Gastroesophageal sphincter (tissue), 4 donors: ENCODE measurements at regions not wholly inside any gene's neighbourhood (a gene's known extent, or its start where the extent isn't known, plus 50 kb on each side); places are given as distances from the start of the nearest gene placed in this dataset.
"Not testable (repeated sequence)": the region's sequence is repeated elsewhere in the genome, so short reads cannot be mapped to it uniquely, and the experiment has no call there.

ENCODE experiments used
- ATAC-seq: fragments of 150-250 bp; one replicate; pipeline ENCODE4 v1.9.1; 2016; ENCODE audit warnings: mild to moderate bottlenecking, moderate library complexity
- H3K27ac ChIP-seq, 4 donors: fragments of 200-600 bp; sonication (generic) in 3 of 4; 1 replicate in 3 of 4; 2 replicates in 1 of 4; pipeline ENCODE4 v1.5.1; 2016 to 2019
- H3K27me3 ChIP-seq: fragments of 200-600 bp; sonication (generic); one replicate; pipeline ENCODE4 v1.5.1; 2019
- H3K36me3 ChIP-seq, 2 donors: fragments of 200-600 bp; sonication (generic); one replicate each; pipeline ENCODE4 v1.5.1; 2019; ENCODE audit warnings: control low read depth in 1 of 2
- H3K4me1 ChIP-seq, 3 donors: fragments of 200-600 bp; sonication (generic); 1 replicate in 2 of 3; 2 replicates in 1 of 3; pipeline ENCODE4 v1.5.1; 2016 to 2019; ENCODE audit warnings: control low read depth in 2 of 3
- H3K4me3 ChIP-seq, 2 donors: fragments of 200-600 bp; sonication (generic); one replicate each; pipeline ENCODE4 v1.5.1; 2019; ENCODE audit warnings: mild to moderate bottlenecking in 1 of 2, moderate library complexity in 1 of 2
- H3K9me3 ChIP-seq, 3 donors: fragments of 200-600 bp; sonication (generic); one replicate each; pipeline ENCODE4 v1.5.1; 2017 to 2019; ENCODE audit warnings: control low read depth in 2 of 3
- CTCF ChIP-seq, 4 experiments: fragments of 200-600 bp in 2 of 4; fragments of 450-650 bp in 2 of 4; sonication (generic) in 1 of 4; IDR thresholded peaks; one replicate each; pipeline ENCODE4 v1.5.1; 2017 to 2019; ENCODE audit warnings: antibody characterized with exemption in 4 of 4, mild to moderate bottlenecking in 2 of 4, moderate library complexity in 2 of 4
- EP300 ChIP-seq: sonication (generic); formaldehyde crosslinking; IDR thresholded peaks from one replicate; pipeline ENCODE4 v1.6.1; 2017; ENCODE audit warnings: antibody characterized with exemption, mild to moderate bottlenecking
- POLR2A ChIP-seq, 2 donors: fragments of 450-650 bp; IDR thresholded peaks; one replicate each; pipeline ENCODE4 v1.6.1; 2017; ENCODE audit warnings: antibody characterized with exemption in 2 of 2, mild to moderate bottlenecking in 2 of 2, moderate library complexity in 1 of 2
- POLR2AphosphoS5 ChIP-seq: sonication (generic); formaldehyde crosslinking; IDR thresholded peaks from one replicate; pipeline ENCODE4 v1.6.1; 2017; ENCODE audit warnings: antibody characterized with exemption
- WGBS, 2 donors: methylation state at CpG; one replicate each; pipeline ENCODE4 v1.1.5; 2018; ENCODE audit warnings: low coverage in 1 of 2; 5-methylcytosine and 5-hydroxymethylcytosine counted together

- WGBS, 2 donors = no CpG with 5 or more reads among the region's 2 CpGs
- TF ChIP-seq CTCF (IDR thresholded peaks at IDR 0.05) (no peak), EP300 (no peak), POLR2A (IDR thresholded peaks at IDR 0.05) (no peak), POLR2AphosphoS5 (no peak)
- Histone ChIP-seq H3K27ac (no peak overlapping the region), H3K4me3 (no peak overlapping the region), H3K9me3 (peaks cover 0 to 35% (median 0%) of the 10 kb centered on the region in 3 donors), H3K36me3 (no peaks in the 10 kb centered on the region), H3K4me1 (no peaks in the 10 kb centered on the region), H3K27me3 (no peaks in the 10 kb centered on the region)
- no peak for ATAC-seq
These were observed 1695.1 kb upstream of the CDH6 start for GRCh38 chr5:29498412-29498811.

GRCh38 chr5:29485333-29485732 lies 1708.2 kb upstream of the CDH6 start:
- no peak for ATAC-seq
- 90 to 92% methylated on average over 3 of the region's 3 CpGs for whole genome bisulfite sequencing, 2 donors
- H3K27me3 ChIP-seq = no peaks in the 10 kb centered on the region
- no peak overlapping the region for H3K4me3 ChIP-seq
- no peak overlapping the region for H3K27ac ChIP-seq
- H3K9me3 ChIP-seq = peaks cover 0 to 14% (median 0%) of the 10 kb centered on the region in 3 donors
- H3K4me1 ChIP-seq = no peaks in the 10 kb centered on the region
- no peak for TF ChIP-seq CTCF (IDR thresholded peaks at IDR 0.05)
- TF ChIP-seq POLR2A (IDR thresholded peaks at IDR 0.05) = no peak
- TF ChIP-seq POLR2AphosphoS5 = no peak
- no peak for TF ChIP-seq EP300
- H3K36me3 ChIP-seq = no peaks in the 10 kb centered on the region

- Histone ChIP-seq H3K4me1 (no peaks in the 10 kb centered on the region), H3K27me3 (no peaks in the 10 kb centered on the region), H3K27ac (no peak overlapping the region), H3K4me3 (no peak overlapping the region), H3K36me3 (no peaks in the 10 kb centered on the region), H3K9me3 (no peaks in the 10 kb centered on the region)
- TF ChIP-seq POLR2A (IDR thresholded peaks at IDR 0.05) = no peak
- no peak for TF ChIP-seq CTCF (IDR thresholded peaks at IDR 0.05)
- TF ChIP-seq EP300 = no peak
- TF ChIP-seq POLR2AphosphoS5 = no peak
- WGBS, 2 donors = 39 to 40% methylated on average over 1 of the region's 1 CpG
- ATAC-seq = no peak
These were observed 1723.9 kb upstream of the CDH6 start for GRCh38 chr5:29469581-29469980.

- H3K4me1 ChIP-seq = no peaks in the 10 kb centered on the region
- WGBS, 2 donors = 15 to 33% methylated on average over 5 of the region's 5 CpGs
- H3K27ac ChIP-seq = no peak overlapping the region
- H3K4me3 ChIP-seq = no peak overlapping the region
- H3K27me3 ChIP-seq = no peaks in the 10 kb centered on the region
- H3K9me3 ChIP-seq = no peaks in the 10 kb centered on the region
- TF ChIP-seq POLR2AphosphoS5 (no peak), POLR2A (IDR thresholded peaks at IDR 0.05) (no peak), CTCF (IDR thresholded peaks at IDR 0.05) (no peak), EP300 (no peak)
- no peak for ATAC-seq
- H3K36me3 ChIP-seq = no peaks in the 10 kb centered on the region
These were observed 1731.2 kb upstream of the CDH6 start for GRCh38 chr5:29462241-29462640.

- Histone ChIP-seq H3K36me3 (no peaks in the 10 kb centered on the region), H3K4me1 (no peaks in the 10 kb centered on the region), H3K4me3 (no peak overlapping the region), H3K27ac (no peak overlapping the region), H3K9me3 (no peaks in the 10 kb centered on the region), H3K27me3 (no peaks in the 10 kb centered on the region)
- ATAC-seq = no peak
- TF ChIP-seq EP300 (no peak), POLR2A (IDR thresholded peaks at IDR 0.05) (no peak), CTCF (IDR thresholded peaks at IDR 0.05) (no peak), POLR2AphosphoS5 (no peak)
- WGBS, 2 donors = 57 to 73% methylated on average over 4 of the region's 4 CpGs
These were observed 1732.4 kb upstream of the CDH6 start for GRCh38 chr5:29460971-29461559.

GRCh38 chr5:29451004-29451403 lies 1742.5 kb upstream of the CDH6 start:
- not testable (repeated sequence) for H3K4me1 ChIP-seq, ATAC-seq, H3K27me3 ChIP-seq, H3K36me3 ChIP-seq, H3K4me3 ChIP-seq, H3K27ac ChIP-seq, H3K9me3 ChIP-seq
- WGBS, 2 donors = 78 to 89% methylated on average over 1 of the region's 1 CpG
